MV-4-11 (cell line): ENCODE measurements at regions not wholly inside any gene's neighbourhood (a gene's known extent, or its start where the extent isn't known, plus 50 kb on each side); places are given as distances from the start of the nearest gene placed in this dataset.
"Not testable (repeated sequence)": the region's sequence is repeated elsewhere in the genome, so short reads cannot be mapped to it uniquely, and the experiment has no call there.

ENCODE experiments used
- DNase-seq: peaks from one replicate; lab custom pipeline; 2025; lab: John Stamatoyannopoulos, UW

- peak; percentile 38 for DNase-seq
Observed at GRCh38 chr2:160794926-160795325, 301.3 kb upstream of the RBMS1 start.

- no peak for DNase-seq
Observed at GRCh38 chr2:160803881-160804280, 310.3 kb upstream of the RBMS1 start.

GRCh38 chr2:160810406-160810805 is 316.8 kb upstream of the RBMS1 start:
- no peak for DNase-seq

GRCh38 chr2:160812830-160813505 is 319.4 kb upstream of the RBMS1 start:
- no peak for DNase-seq

- no peak for DNase-seq
Observed at GRCh38 chr2:160813506-160813858, 319.9 kb upstream of the RBMS1 start.

- DNase-seq, result no peak
Observed at GRCh38 chr2:160816916-160817499, 323.4 kb upstream of the RBMS1 start.

- DNase-seq, result peak; percentile 89
Observed at GRCh38 chr2:160820691-160821090, 327.1 kb upstream of the RBMS1 start.

- DNase-seq, result no peak
Observed at GRCh38 chr2:160822006-160822405, 328.4 kb upstream of the RBMS1 start.

GRCh38 chr2:160825433-160825832 is 331.8 kb upstream of the RBMS1 start:
- DNase-seq, result no peak

- DNase-seq, result no peak
Observed at GRCh38 chr2:160826496-160826895, 332.9 kb upstream of the RBMS1 start.

- DNase-seq, result no peak
Observed at GRCh38 chr2:160828076-160828475, 332.2 kb upstream of the TANK start.

GRCh38 chr2:160832381-160832780 is 327.8 kb upstream of the TANK start:
- DNase-seq, result not testable (repeated sequence)

- DNase-seq, result no peak
Observed at GRCh38 chr2:160835166-160835565, 325.1 kb upstream of the TANK start.

GRCh38 chr2:160836755-160837154 is 323.5 kb upstream of the TANK start:
- no peak for DNase-seq

GRCh38 chr2:160837416-160837815 is 322.8 kb upstream of the TANK start:
- no peak for DNase-seq

GRCh38 chr2:160838147-160838546 is 322.1 kb upstream of the TANK start:
- DNase-seq, result no peak

GRCh38 chr2:160838691-160839090 is 321.5 kb upstream of the TANK start:
- DNase-seq, result no peak

- no peak for DNase-seq
Observed at GRCh38 chr2:160842286-160842685, 317.9 kb upstream of the TANK start.

- DNase-seq, result no peak
Observed at GRCh38 chr2:160859096-160859495, 301.1 kb upstream of the TANK start.

- no peak for DNase-seq
Observed at GRCh38 chr2:160862226-160862625, 298.0 kb upstream of the TANK start.

- DNase-seq, result no peak
Observed at GRCh38 chr2:160868891-160869290, 291.3 kb upstream of the TANK start.

- peak; percentile 50 for DNase-seq
Observed at GRCh38 chr2:160869411-160869810, 290.8 kb upstream of the TANK start.

GRCh38 chr2:160870729-160871465 is 289.3 kb upstream of the TANK start:
- DNase-seq, result peak; percentile 7
